ENCODE measurements at regions not wholly inside any gene's neighbourhood (a gene's known extent, or its start where the extent isn't known, plus 50 kb on each side); places are given as distances from the start of the nearest gene placed in this dataset.

DNA sequence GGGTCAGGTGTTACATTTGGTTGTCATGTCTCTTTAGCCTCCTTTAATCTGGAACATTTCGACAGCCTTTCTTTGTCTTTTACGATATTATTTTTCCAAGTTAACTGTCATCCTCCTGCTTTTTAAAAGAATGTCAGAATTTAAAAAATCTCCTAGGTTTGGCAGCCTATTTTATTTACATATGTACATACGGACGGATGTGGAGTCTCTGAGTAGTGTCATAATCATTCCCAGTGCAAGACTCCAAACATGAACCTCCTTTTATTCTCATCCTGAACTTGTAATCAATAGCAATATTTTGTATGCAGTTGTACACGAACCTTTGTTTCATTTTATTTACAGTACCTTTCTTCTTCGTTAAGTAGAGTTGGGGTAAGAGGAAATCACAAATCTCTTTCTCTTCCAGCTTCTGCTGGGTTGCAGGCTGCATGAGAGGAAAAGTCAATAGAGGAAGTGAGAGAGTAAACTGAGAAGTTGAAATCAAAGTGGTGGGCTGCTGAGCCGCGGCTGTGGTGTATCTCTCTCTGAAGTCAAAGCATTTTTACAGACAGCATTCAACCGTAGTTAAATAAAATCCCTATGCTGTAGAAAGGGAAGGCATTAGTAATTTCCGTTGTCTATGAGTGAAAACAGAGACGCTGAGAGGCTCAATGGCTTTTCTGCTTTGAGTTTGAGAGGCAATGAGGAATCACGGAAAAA, 53.9 kb upstream of the RPS6KA3 start:
- TF ChIP-seq, protein P1, sequence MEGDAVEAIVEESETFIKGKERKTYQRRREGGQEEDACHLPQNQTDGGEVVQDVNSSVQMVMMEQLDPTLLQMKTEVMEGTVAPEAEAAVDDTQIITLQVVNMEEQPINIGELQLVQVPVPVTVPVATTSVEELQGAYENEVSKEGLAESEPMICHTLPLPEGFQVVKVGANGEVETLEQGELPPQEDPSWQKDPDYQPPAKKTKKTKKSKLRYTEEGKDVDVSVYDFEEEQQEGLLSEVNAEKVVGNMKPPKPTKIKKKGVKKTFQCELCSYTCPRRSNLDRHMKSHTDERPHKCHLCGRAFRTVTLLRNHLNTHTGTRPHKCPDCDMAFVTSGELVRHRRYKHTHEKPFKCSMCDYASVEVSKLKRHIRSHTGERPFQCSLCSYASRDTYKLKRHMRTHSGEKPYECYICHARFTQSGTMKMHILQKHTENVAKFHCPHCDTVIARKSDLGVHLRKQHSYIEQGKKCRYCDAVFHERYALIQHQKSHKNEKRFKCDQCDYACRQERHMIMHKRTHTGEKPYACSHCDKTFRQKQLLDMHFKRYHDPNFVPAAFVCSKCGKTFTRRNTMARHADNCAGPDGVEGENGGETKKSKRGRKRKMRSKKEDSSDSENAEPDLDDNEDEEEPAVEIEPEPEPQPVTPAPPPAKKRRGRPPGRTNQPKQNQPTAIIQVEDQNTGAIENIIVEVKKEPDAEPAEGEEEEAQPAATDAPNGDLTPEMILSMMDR (IDR thresholded peaks at IDR 0.05): no peak
- no peak for TF ChIP-seq POLR2A (IDR thresholded peaks at IDR 0.05)
